PC-9 (cell line): ENCODE measurements at regions not wholly inside any gene's neighbourhood (a gene's known extent, or its start where the extent isn't known, plus 50 kb on each side); places are given as distances from the start of the nearest gene placed in this dataset.

ENCODE experiments used
- BruUV-seq: library from RNA; stranded (reverse); fragments of 400-500 nt; replicated peaks from 2 replicates; lab custom pipeline; 2021; lab: Mats Ljungman, UMichigan
- CTCF ChIA-PET: fragments of 300-600 bp; sonication (Branson Sonifier 250); formaldehyde crosslinking; loops from one replicate; lab custom pipeline; 2022; ENCODE audit warnings: antibody characterized with exemption; lab: Charles Lee
- POLR2A ChIA-PET: fragments of 300-600 bp; sonication (Branson Sonifier 250); formaldehyde crosslinking; loops from one replicate; lab custom pipeline; 2022; ENCODE audit warnings: antibody characterized with exemption; ENCODE audit not compliant: unreplicated experiment; lab: Charles Lee
- DNase-seq, 2 experiments: peaks; one replicate each; pipeline versions ENCODE4 v3.0.0 to v3.0.0-alpha.2; 2015 to 2022; ENCODE audit warnings: mixed read lengths in 1 of 2
- H2AFZ ChIP-seq: fragments of 200-600 bp; sonication (generic); 2 replicates; pipeline ENCODE4 v1.8.1; 2017; ENCODE audit warnings: antibody characterized with exemption
- H3F3A ChIP-seq: fragments of 200-600 bp; sonication (generic); 2 replicates; pipeline ENCODE4 v1.8.1; 2017; ENCODE audit warnings: antibody characterized with exemption, mild to moderate bottlenecking, low read depth; ENCODE audit not compliant: insufficient read depth
- H3K27ac ChIP-seq: fragments of 200-600 bp; sonication (generic); 2 replicates; pipeline ENCODE4 v1.6.1; 2016; ENCODE audit warnings: mixed run types
- H3K27me3 ChIP-seq: fragments of 200-600 bp; sonication (generic); 2 replicates; pipeline ENCODE4 v1.6.1; 2016; ENCODE audit warnings: low read depth, mixed run types; ENCODE audit not compliant: insufficient read depth
- H3K36me3 ChIP-seq: fragments of 200-600 bp; sonication (generic); 2 replicates; pipeline ENCODE4 v1.6.1; 2016; ENCODE audit warnings: low read depth, mixed run types
- H3K4me1 ChIP-seq: fragments of 200-600 bp; sonication (generic); replicated peaks from 2 replicates; pipeline ENCODE4 v1.6.1; 2016; ENCODE audit warnings: mixed run types; ENCODE audit not compliant: insufficient read depth
- H3K4me2 ChIP-seq: fragments of 200-600 bp; sonication (generic); 2 replicates; pipeline ENCODE4 v1.6.1; 2017; ENCODE audit warnings: mixed run types
- H3K4me3 ChIP-seq: fragments of 200-600 bp; sonication (generic); 2 replicates; pipeline ENCODE4 v1.6.1; 2016; ENCODE audit warnings: mixed run types
- H3K79me2 ChIP-seq: fragments of 200-600 bp; sonication (generic); 2 replicates; pipeline ENCODE4 v1.6.1; 2017; ENCODE audit warnings: low read depth, mixed run types
- H3K9me2 ChIP-seq: fragments of 200-600 bp; sonication (generic); 2 replicates; pipeline ENCODE4 v1.8.1; 2017; ENCODE audit warnings: mild to moderate bottlenecking; ENCODE audit not compliant: insufficient read depth
- H3K9me3 ChIP-seq: fragments of 200-600 bp; sonication (generic); 2 replicates; pipeline ENCODE4 v1.8.1; 2016; ENCODE audit warnings: low read depth; ENCODE audit not compliant: insufficient read depth
- H4K20me1 ChIP-seq: fragments of 200-600 bp; sonication (generic); 2 replicates; pipeline ENCODE4 v1.8.1; 2017; ENCODE audit not compliant: insufficient read depth
- EZH2 ChIP-seq: fragments of 200-600 bp; sonication (generic); IDR thresholded peaks from 2 replicates; pipeline ENCODE4 v1.8.0; 2017; ENCODE audit warnings: antibody characterized with exemption, low read depth
- intact Hi-C: fragments of 100-400 bp; cut with micrococcal nuclease; formaldehyde crosslinking; loops from one replicate; pipeline ENCODE4 v1.10.0; 2022; ENCODE audit not compliant: unreplicated experiment
- TF ChIP-seq, protein P1 (sequence below): fragments of 200-600 bp; sonication (generic); conservative IDR thresholded peaks from 2 replicates; pipeline ENCODE4 v1.6.1; 2017; ENCODE audit warnings: mixed run types, antibody characterized with exemption, mild to moderate bottlenecking, moderate library complexity

DNA sequence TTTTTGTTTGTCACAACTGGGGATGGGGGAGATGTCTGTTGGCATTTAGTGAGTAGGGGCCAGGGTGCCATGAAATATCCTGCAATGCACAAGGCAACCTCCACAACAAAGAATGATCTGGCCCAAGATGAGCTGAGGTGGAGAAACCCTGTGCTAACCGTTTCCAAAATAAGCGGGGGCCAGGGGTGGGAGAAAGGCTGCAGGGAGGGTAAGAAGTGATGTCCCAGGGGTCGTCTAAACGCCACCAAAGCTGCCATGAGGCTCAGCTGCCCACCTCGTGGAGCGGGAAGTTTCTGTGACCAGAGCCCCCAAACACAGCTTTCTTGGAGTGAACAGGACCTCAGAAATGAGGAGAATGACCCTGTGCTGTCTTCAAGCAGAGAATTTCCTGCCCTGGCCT, 76.5 kb upstream of the CDH5 start:
- no peak for DNase-seq
- no peaks in the 10 kb centered on the region for H3F3A ChIP-seq
- H3K27me3 ChIP-seq = no peaks in the 10 kb centered on the region
- H4K20me1 ChIP-seq = no peaks in the 10 kb centered on the region
- BruUV-seq = no TSS peak
- H3K9me3 ChIP-seq = no peaks in the 10 kb centered on the region
- 0 out of 2 replicates have a peak, but pooled peaks cover 3% of the 10 kb centered on the region for H3K4me1 ChIP-seq
- CTCF ChIA-PET = interaction anchor here (0.6 kb wide), 2 partner anchors 52 to 55 kb away, joined by 3 to 5 read pairs; no protein-coding TSS in a partner anchor
- TF ChIP-seq EZH2 = no peak
- H3K4me2 ChIP-seq = no peak overlapping the region
- intact Hi-C loops = no loop called here
- no peak overlapping the region for H3K27ac ChIP-seq
- H2AFZ ChIP-seq = no peak overlapping the region
- H3K36me3 ChIP-seq = no peaks in the 10 kb centered on the region
- POLR2A ChIA-PET = no interaction called here
- H3K9me2 ChIP-seq = no peaks in the 10 kb centered on the region
- no peaks in the 10 kb centered on the region for H3K79me2 ChIP-seq
- H3K4me3 ChIP-seq = no peak overlapping the region

DNA sequence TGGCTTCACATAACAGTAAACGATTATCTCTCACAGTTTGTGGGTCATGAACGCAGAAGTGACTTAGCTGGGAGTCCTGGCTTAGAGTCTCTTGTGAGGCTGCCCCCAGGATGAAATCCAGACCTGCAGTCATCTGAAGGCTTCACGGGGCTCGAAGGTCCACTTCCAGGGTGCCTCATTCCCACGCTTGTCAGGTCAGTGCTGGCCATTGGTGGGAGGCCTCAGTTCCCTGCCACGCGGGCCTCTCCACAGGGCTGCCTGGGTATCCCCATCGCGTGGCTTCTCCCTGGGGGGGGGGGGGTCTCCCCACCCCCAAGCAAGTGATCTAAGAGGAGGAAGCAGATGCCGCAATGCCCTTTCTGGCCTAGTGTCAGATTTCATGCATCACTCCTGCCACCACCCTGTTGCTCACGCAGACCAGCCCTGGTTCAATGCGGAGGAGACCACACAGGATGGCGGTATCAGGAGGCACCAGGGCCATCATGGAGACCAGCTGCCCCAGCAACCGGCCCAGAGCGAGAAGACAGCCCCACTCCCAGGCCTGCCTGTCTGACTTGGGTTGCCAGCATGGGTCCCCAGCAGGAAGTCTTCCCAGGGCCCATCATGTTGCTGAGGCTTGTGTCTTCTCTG, 77.3 kb upstream of the CDH5 start:
- no peak overlapping the region for H2AFZ ChIP-seq
- intact Hi-C loops = no loop called here
- H3K36me3 ChIP-seq = no peaks in the 10 kb centered on the region
- TF ChIP-seq EZH2 = no peak
- TF ChIP-seq, protein P1, sequence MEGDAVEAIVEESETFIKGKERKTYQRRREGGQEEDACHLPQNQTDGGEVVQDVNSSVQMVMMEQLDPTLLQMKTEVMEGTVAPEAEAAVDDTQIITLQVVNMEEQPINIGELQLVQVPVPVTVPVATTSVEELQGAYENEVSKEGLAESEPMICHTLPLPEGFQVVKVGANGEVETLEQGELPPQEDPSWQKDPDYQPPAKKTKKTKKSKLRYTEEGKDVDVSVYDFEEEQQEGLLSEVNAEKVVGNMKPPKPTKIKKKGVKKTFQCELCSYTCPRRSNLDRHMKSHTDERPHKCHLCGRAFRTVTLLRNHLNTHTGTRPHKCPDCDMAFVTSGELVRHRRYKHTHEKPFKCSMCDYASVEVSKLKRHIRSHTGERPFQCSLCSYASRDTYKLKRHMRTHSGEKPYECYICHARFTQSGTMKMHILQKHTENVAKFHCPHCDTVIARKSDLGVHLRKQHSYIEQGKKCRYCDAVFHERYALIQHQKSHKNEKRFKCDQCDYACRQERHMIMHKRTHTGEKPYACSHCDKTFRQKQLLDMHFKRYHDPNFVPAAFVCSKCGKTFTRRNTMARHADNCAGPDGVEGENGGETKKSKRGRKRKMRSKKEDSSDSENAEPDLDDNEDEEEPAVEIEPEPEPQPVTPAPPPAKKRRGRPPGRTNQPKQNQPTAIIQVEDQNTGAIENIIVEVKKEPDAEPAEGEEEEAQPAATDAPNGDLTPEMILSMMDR = no peak
- H4K20me1 ChIP-seq = no peaks in the 10 kb centered on the region
- H3K4me1 ChIP-seq = 0 out of 2 replicates have a peak, but pooled peaks cover 3% of the 10 kb centered on the region
- H3K4me2 ChIP-seq = no peak overlapping the region
- H3F3A ChIP-seq = no peaks in the 10 kb centered on the region
- POLR2A ChIA-PET = no interaction called here
- H3K27me3 ChIP-seq = no peaks in the 10 kb centered on the region
- CTCF ChIA-PET = interaction anchor here (0.6 to 0.7 kb wide), 2 partner anchors 11 to 56 kb away, joined by 3 to 5 read pairs; no protein-coding TSS in a partner anchor
- no peaks in the 10 kb centered on the region for H3K9me2 ChIP-seq
- no peak overlapping the region for H3K27ac ChIP-seq
- H3K9me3 ChIP-seq = no peaks in the 10 kb centered on the region
- DNase-seq = no peak
- BruUV-seq = no TSS peak
- no peak overlapping the region for H3K4me3 ChIP-seq
- H3K79me2 ChIP-seq = no peaks in the 10 kb centered on the region

DNA sequence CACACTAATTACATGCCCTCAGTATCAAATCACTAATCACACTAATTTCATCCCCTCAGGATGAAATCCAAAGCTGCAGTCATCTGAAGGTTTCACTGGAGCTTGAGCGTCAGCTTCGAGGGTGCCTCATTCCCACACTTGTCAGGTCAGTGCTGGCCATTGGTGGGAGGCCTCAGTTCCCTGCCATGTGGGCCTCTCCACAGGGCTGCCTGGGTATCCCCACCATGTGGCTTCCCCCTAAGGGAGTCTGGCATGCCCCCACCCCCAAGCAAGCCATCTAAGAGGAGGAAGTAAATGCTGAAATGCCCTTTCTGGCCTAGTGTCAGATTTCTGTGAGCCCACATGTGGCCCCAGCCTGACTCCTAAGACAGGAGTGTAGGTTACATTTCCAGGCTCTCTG, 78.6 kb upstream of the CDH5 start:
- POLR2A ChIA-PET = no interaction called here
- Histone ChIP-seq H3K79me2 (no peaks in the 10 kb centered on the region), H3K9me2 (no peaks in the 10 kb centered on the region), H3K36me3 (no peaks in the 10 kb centered on the region), H3K27me3 (no peaks in the 10 kb centered on the region), H2AFZ (no peak overlapping the region), H3F3A (no peaks in the 10 kb centered on the region), H4K20me1 (no peaks in the 10 kb centered on the region), H3K27ac (no peak overlapping the region), H3K9me3 (no peaks in the 10 kb centered on the region), H3K4me1 (0 out of 2 replicates have a peak, but pooled peaks cover 3% of the 10 kb centered on the region), H3K4me2 (no peak overlapping the region), H3K4me3 (no peak overlapping the region)
- CTCF ChIA-PET = no interaction called here
- DNase-seq = no peak
- intact Hi-C loops = no loop called here
- TF ChIP-seq, protein P1 = no peak
- no peak for TF ChIP-seq EZH2
- BruUV-seq = no TSS peak
